Thyroid gland (tissue), 4 donors: ENCODE measurements at regions not wholly inside any gene's neighbourhood (a gene's known extent, or its start where the extent isn't known, plus 50 kb on each side); places are given as distances from the start of the nearest gene placed in this dataset.

Source experiments
- DNase-seq, 2 donors: peaks; one replicate each; pipeline ENCODE4 v3.0.0-alpha.2; 2019
- H3K27ac ChIP-seq, 3 donors: fragments of 200-600 bp; sonication (generic); 1 replicate in 2 of 3; 2 replicates in 1 of 3; pipeline ENCODE4 v1.5.1; 2016 to 2019; ENCODE audit warnings: mild to moderate bottlenecking in 1 of 3, moderate library complexity in 1 of 3
- H3K27me3 ChIP-seq: fragments of 200-600 bp; sonication (generic); one replicate; pipeline ENCODE4 v1.5.1; 2019
- H3K36me3 ChIP-seq, 2 donors: fragments of 200-600 bp; sonication (generic); one replicate each; pipeline ENCODE4 v1.5.1; 2016 to 2019
- H3K4me1 ChIP-seq, 2 donors: fragments of 200-600 bp; sonication (generic); one replicate each; pipeline ENCODE4 v1.5.1; 2017 to 2019
- H3K4me3 ChIP-seq, 3 donors: fragments of 200-600 bp; sonication (generic); replicated peaks in 1 of 3; 1 replicate in 2 of 3; 2 replicates in 1 of 3; pipeline ENCODE4 v1.5.1; 2016; ENCODE audit warnings: mild to moderate bottlenecking in 1 of 3
- H3K9me3 ChIP-seq: fragments of 200-600 bp; sonication (generic); one replicate; pipeline ENCODE4 v1.5.1; 2017
- POLR2A ChIP-seq, 2 donors: fragments of 450-650 bp; IDR thresholded peaks; one replicate each; pipeline ENCODE4 v1.6.1; 2017; ENCODE audit warnings: antibody characterized with exemption in 2 of 2, mild to moderate bottlenecking in 2 of 2, moderate library complexity in 1 of 2
- WGBS, 2 donors: methylation state at CpG; one replicate each; pipeline ENCODE4 v1.1.5; 2017; 5-methylcytosine and 5-hydroxymethylcytosine counted together
- intact Hi-C: fragments of 100-400 bp; cut with DNase I; formaldehyde crosslinking; loops from one replicate; pipeline ENCODE4 v1.15.1; 2023
- TF ChIP-seq, protein P1 (sequence below), 6 experiments: fragments of 200-600 bp in 3 of 6; fragments of 450-650 bp in 3 of 6; sonication (generic) in 3 of 6; IDR thresholded peaks; one replicate each; pipeline ENCODE4 v1.5.1; 2016 to 2019; ENCODE audit warnings: antibody characterized with exemption in 6 of 6, mild to moderate bottlenecking in 2 of 6, inconsistent platforms in 1 of 6, moderate library complexity in 1 of 6

DNA sequence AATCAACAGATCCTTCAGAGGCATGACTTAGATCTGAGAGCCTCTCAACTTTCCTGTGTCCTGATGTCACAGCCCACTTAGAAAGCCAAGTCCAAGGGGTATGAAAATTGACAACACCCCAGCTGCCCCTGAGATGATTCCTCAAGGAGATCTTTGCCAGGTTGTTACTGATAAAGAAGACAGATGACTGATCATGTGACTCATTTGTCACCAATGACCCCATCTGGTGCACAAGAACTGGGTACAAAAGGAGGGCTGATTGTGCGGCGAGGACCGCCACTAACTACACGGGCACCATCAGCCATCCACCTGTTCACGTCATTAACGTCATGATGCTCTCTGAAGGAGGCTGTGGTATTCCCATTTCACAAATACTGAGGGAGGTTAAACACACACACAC lies 583.2 kb upstream of the KLF4 start:
- no peak overlapping the region for H3K27ac ChIP-seq
- intact Hi-C loops = no loop called here
- no peaks in the 10 kb centered on the region for H3K4me1 ChIP-seq
- 93 to 97% methylated on average over 6 of the region's 6 CpGs for WGBS, 2 donors
- H3K36me3 ChIP-seq = no peaks in the 10 kb centered on the region
- no peak overlapping the region for H3K4me3 ChIP-seq
- TF ChIP-seq POLR2A (IDR thresholded peaks at IDR 0.05) = no peak
- TF ChIP-seq, protein P1, sequence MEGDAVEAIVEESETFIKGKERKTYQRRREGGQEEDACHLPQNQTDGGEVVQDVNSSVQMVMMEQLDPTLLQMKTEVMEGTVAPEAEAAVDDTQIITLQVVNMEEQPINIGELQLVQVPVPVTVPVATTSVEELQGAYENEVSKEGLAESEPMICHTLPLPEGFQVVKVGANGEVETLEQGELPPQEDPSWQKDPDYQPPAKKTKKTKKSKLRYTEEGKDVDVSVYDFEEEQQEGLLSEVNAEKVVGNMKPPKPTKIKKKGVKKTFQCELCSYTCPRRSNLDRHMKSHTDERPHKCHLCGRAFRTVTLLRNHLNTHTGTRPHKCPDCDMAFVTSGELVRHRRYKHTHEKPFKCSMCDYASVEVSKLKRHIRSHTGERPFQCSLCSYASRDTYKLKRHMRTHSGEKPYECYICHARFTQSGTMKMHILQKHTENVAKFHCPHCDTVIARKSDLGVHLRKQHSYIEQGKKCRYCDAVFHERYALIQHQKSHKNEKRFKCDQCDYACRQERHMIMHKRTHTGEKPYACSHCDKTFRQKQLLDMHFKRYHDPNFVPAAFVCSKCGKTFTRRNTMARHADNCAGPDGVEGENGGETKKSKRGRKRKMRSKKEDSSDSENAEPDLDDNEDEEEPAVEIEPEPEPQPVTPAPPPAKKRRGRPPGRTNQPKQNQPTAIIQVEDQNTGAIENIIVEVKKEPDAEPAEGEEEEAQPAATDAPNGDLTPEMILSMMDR (IDR thresholded peaks at IDR 0.05) = no peak
- H3K9me3 ChIP-seq = no peaks in the 10 kb centered on the region
- no peak for DNase-seq
- no peaks in the 10 kb centered on the region for H3K27me3 ChIP-seq

DNA sequence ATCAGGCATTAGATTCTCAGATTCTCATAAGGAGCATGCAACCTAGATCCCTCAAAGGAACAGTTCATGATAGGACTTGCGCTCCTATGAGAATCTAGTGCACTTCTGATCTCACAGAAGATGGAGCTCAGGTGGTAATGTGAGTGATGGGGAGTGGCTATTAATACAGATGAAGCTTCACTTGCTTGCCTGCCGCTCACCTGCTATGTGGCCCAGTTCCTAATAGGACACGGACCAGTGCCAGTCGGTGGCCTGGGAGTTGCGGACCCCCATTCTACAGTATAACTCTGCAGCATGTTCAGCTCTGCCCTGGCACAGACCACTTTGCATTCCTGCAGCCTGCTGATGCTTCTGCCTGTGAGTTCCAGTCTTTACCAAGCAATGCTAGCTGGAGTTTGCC lies 581.3 kb upstream of the KLF4 start:
- no peaks in the 10 kb centered on the region for H3K27me3 ChIP-seq
- H3K4me3 ChIP-seq = no peak overlapping the region
- no peak for DNase-seq
- no peaks in the 10 kb centered on the region for H3K4me1 ChIP-seq
- intact Hi-C loops = no loop called here
- H3K9me3 ChIP-seq = no peaks in the 10 kb centered on the region
- no peak overlapping the region for H3K27ac ChIP-seq
- TF ChIP-seq, protein P1 (IDR thresholded peaks at IDR 0.05) = no peak
- no peak for TF ChIP-seq POLR2A (IDR thresholded peaks at IDR 0.05)
- no peaks in the 10 kb centered on the region for H3K36me3 ChIP-seq
- WGBS, 2 donors = 93 to 96% methylated on average over 5 of the region's 5 CpGs

DNA sequence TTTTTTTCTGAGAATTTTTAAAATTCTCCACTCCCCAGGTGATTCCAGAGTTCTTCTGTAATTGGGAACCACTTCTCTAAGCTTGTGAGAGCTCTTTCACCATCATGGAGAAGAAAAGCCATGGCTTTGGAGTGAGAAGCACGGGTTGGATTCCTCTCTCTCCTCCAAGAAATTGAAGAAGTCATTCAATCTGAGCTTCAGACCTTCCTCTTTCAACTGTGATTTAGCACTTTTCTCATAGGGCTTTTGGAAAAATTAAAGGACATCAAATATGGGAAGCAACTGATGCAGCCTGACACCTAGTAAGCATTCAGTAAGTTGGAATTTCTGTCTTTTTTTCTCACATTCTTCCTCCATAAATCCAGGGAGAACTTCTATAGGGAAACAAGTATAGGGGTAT lies 580.4 kb upstream of the KLF4 start:
- Histone ChIP-seq H3K36me3 (no peaks in the 10 kb centered on the region), H3K4me3 (no peak overlapping the region)
- TF ChIP-seq, protein P1 (IDR thresholded peaks at IDR 0.05) = no peak

DNA sequence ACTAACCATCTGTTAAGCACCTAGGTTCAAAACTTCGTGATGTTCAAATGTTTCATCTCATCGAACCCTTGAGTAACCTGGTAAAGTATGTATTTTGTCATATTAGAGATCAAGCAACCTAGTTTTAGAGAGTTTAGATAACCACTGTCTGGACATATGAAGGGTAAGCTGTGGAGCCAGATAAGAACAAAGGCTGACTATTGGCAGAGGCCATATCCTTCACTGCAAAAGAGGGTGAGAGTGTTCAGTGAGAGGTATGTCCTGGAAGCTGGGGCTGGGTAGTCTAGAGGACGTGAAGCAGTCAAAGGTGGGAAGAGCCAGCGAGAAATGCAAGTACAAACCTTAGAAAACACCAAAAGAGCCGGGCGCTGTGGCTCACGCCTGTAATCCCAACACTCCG lies 573.1 kb upstream of the KLF4 start:
- no peak for DNase-seq
- 93 to 96% methylated on average over 8 of the region's 8 CpGs for WGBS, 2 donors
- H3K4me1 ChIP-seq = no peaks in the 10 kb centered on the region
- H3K4me3 ChIP-seq = no peak overlapping the region
- H3K27me3 ChIP-seq = no peaks in the 10 kb centered on the region
- H3K9me3 ChIP-seq = no peaks in the 10 kb centered on the region
- H3K27ac ChIP-seq = no peak overlapping the region
- no peak for TF ChIP-seq POLR2A (IDR thresholded peaks at IDR 0.05)
- TF ChIP-seq, protein P1 (IDR thresholded peaks at IDR 0.05) = no peak
- no peaks in the 10 kb centered on the region for H3K36me3 ChIP-seq
- intact Hi-C loops = no loop called here

More for the DNA sequence above, 580.4 kb upstream of the KLF4 start:
- H3K27ac ChIP-seq = no peak overlapping the region
- DNase-seq = no peak
- intact Hi-C loops = no loop called here
- H3K27me3 ChIP-seq = no peaks in the 10 kb centered on the region
- no peaks in the 10 kb centered on the region for H3K9me3 ChIP-seq
- H3K4me1 ChIP-seq = no peaks in the 10 kb centered on the region
- WGBS, 2 donors = 67 to 68% methylated on average over 1 of the region's 1 CpG

DNA sequence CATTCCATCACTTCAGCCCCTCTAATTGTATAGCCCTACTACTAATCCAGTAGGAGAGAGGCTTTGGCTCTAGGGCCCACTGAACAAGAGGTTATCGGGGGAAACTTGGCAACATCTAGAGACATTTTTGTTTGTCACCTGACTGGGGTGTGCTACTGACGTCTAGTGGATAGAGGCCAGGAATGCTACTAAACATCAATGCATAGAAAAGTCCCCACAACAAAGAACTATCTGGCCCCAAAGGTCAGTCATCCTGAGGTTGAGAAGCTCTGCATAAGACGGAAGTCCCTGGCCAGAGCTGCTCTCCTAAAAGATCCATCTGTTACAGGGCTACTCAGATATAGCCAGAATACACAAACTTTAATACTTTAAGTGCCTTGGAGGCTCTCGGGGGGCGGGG lies 570.6 kb upstream of the KLF4 start:
- Histone ChIP-seq H3K27ac (no peak overlapping the region), H3K9me3 (no peaks in the 10 kb centered on the region), H3K36me3 (no peaks in the 10 kb centered on the region), H3K4me3 (no peak overlapping the region), H3K4me1 (no peaks in the 10 kb centered on the region), H3K27me3 (no peaks in the 10 kb centered on the region)
- intact Hi-C loops = no loop called here
- whole genome bisulfite sequencing, 2 donors = 81 to 83% methylated on average over 5 of the region's 5 CpGs
- no peak for DNase-seq
- TF ChIP-seq, protein P1 (IDR thresholded peaks at IDR 0.05) = no peak
- no peak for TF ChIP-seq POLR2A (IDR thresholded peaks at IDR 0.05)
